ENCODE measurements at regions not wholly inside any gene's neighbourhood (a gene's known extent, or its start where the extent isn't known, plus 50 kb on each side); places are given as distances from the start of the nearest gene placed in this dataset.

- no peak for TF ChIP-seq TEAD4 (IDR thresholded peaks at IDR 0.05; ENCODE audit: low read depth, low read length)
- TF ChIP-seq POLR2A (IDR thresholded peaks at IDR 0.05; ENCODE audit: control extremely low read depth in 1 of 2, low read depth in 2 of 2, low read length in 2 of 2): no peak
- no peak for TF ChIP-seq SRF (IDR thresholded peaks at IDR 0.05; ENCODE audit: low read depth, low read length)
- TF ChIP-seq CTCF (IDR thresholded peaks at IDR 0.05; ENCODE audit: control extremely low read depth in 1 of 3, insufficient read depth in 1 of 3, low read depth in 1 of 3, low read length in 3 of 3): no peak
- TF ChIP-seq SIN3A (conservative IDR thresholded peaks at IDR 0.05 in 1 of 2, IDR thresholded peaks at IDR 0.05 in 1 of 2; ENCODE audit: low read depth in 1 of 2, low read length in 2 of 2): no peak
- no peak for TF ChIP-seq CREB1 (IDR thresholded peaks at IDR 0.05)
- no peak for TF ChIP-seq SUZ12 (IDR thresholded peaks at IDR 0.05; ENCODE audit: low read length)
- no peak for TF ChIP-seq GTF2F1 (IDR thresholded peaks at IDR 0.05; ENCODE audit: borderline replicate concordance, low read depth, low read length)
Observed at GRCh38 chr4:59855630-59856352, 1344.3 kb upstream of the ADGRL3 start (continued).
